Putamen (tissue), 1 donor: ENCODE measurements at regions not wholly inside any gene's neighbourhood (a gene's known extent, or its start where the extent isn't known, plus 50 kb on each side); places are given as distances from the start of the nearest gene placed in this dataset.
A peak's percentile ranks its signal among the peaks of the same experiment; 100 is the strongest.

Source experiments
- DNase-seq: peaks from one replicate; pipeline ENCODE4 v3.0.0-alpha.2; 2016; ENCODE audit warnings: low spot score

DNA sequence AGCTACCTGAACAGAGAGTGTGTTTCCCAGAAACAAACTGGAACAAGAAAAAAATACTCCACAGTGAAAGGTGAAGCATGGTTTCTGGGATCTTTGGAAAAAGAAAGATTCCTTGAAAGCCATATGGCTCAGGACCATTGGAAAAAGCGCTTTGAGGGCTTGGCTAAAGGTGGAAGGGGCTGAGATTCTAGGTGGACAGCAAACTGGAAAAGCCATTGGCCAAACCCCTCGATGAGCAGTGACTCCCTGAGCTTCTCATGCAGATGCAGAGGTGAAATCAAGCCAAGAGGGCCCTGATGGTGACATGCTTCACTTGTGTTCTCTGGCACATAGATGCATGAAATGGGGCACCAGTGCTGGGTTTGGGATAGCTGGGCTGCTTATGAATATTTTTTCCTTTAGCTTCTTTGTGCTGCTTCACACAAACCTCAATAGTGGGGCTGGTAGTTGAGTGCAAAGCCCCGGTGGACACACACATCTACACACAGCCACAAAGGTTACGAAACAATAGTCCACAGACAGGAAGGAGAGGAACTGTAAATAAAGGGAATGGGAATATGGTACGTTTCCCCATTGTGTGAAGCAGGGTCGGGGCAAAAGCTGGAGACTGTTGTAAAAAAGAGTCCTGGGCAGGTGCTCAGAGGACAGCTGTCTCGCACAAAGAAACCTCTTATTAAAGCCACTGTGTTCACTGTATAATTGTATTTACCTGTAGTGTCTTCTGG is 117.8 kb downstream of the FOXA2 start:
- DNase-seq = no peak

GRCh38 chr20:22465622-22466446 is 118.5 kb downstream of the FOXA2 start:
- no peak for DNase-seq

DNA sequence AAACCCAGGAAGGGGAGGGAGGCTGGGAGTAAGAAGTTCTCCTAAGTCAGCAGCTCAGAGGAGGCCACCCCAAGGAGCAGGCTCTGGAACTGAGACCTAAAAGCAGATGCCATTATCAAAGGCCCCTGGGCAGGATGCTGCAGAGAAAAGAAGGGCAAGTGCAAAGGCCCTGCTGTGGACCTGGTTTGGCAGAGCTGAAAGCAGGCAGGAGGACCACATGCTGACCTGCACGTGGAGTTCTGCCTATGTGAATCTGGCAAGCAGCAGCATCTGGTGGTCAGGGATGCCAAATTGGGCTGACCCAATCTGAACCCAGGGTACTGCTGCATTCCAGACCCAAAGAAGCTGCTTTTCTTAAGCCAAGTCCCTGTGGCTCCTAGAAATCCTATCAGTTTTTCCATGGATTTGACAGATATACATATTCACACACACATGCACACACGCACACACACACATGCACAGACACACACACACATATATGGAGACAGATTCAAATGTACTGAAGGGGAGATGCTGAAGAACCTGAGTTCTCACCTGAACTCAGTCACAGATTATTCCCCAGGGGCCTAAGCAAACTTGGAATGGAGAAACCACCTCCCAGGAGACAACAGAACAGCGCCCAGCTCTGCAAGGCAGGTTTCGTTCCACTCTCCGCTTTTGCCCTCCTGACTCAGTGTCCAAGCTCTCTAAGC is 119.9 kb downstream of the FOXA2 start:
- no peak for DNase-seq

DNA sequence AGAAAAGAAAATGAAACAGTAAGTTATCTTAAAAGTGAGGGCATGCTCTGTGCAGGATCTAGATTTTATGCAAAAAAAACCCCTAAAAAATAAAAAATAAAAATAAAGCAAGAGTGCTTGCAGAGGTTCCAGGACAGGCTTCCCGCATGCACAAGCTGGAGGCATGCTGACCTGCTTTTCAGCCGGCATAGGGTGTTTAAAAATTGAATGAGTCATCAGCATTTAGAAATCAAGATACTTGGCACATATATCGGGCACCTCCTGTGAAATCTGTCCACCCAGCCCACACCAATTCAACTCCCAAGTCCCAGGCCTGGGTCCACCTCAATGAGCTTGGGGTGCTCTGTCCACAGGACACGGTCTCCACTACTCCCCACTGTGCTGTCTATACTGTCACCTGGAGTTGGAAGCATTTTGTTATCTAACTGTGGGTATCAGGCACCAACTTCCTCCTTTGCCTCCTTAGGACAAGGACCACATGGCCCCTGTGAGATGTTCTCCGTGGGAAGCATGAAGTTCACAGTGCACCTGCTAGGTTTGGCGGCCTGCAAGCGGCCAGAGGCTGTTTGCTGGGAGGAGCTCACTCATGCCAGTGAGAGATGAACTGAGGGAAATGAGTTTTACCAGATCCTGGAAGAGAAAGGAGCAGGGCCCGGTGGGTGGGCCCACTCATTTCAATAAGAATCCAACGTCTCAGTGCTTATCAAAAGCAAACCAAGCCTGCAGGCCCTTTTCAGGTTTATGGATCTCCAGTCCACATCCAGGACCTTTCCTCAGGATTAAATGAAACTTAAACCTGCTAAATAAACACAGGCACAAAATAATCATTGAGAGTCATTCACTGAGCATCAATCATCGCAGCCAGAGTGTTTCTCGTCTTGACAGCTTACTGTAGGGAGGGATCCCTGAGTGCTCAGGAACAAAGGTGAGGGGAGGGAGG is 121.1 kb downstream of the FOXA2 start:
- no peak for DNase-seq

DNA sequence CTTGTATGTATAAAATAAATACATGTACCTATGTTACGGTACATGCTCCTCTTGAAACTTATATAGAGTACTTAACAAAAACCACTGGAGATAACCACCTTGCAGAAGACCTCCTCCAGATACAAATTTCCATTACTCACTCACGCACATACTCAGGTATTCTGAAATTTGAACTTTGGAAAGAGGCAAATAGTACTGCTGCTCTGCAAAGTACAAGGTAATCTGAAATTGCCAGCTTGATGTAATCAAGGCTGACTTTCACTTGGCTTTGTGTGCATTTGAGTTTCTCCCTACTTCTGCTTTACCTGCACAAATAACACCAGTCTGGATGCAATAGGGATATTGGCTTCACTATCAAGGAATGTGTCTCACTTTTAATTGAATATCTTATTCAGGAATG is 123.6 kb downstream of the FOXA2 start:
- DNase-seq = no peak

GRCh38 chr20:22460231-22460630 is 124.1 kb downstream of the FOXA2 start:
- DNase-seq = no peak

- DNase-seq = no peak
Measured at GRCh38 chr20:22459754-22460153, 124.6 kb downstream of the FOXA2 start.

DNA sequence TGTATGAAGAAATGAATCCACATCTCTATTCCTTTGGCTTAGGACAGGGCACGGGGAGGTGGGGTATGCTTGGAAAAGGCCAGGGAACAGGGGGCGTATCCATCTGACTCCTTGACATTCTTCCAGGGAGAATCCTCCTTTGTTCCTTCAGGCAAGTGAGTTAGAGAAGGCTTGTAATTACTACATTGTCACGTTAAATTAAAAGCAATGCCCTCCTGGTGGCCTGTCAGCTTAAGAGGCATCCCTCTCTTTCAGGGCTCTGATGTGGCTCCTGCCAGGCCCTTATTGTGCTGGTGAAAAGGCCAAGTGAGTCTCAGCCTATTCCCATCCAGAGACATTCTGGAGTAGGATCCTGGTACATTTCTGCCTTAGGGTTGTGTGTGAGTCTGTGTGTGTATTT is 128.3 kb downstream of the FOXA2 start:
- no peak for DNase-seq

- no peak for DNase-seq
Measured at GRCh38 chr20:22455259-22455658, 129.1 kb downstream of the FOXA2 start.

DNA sequence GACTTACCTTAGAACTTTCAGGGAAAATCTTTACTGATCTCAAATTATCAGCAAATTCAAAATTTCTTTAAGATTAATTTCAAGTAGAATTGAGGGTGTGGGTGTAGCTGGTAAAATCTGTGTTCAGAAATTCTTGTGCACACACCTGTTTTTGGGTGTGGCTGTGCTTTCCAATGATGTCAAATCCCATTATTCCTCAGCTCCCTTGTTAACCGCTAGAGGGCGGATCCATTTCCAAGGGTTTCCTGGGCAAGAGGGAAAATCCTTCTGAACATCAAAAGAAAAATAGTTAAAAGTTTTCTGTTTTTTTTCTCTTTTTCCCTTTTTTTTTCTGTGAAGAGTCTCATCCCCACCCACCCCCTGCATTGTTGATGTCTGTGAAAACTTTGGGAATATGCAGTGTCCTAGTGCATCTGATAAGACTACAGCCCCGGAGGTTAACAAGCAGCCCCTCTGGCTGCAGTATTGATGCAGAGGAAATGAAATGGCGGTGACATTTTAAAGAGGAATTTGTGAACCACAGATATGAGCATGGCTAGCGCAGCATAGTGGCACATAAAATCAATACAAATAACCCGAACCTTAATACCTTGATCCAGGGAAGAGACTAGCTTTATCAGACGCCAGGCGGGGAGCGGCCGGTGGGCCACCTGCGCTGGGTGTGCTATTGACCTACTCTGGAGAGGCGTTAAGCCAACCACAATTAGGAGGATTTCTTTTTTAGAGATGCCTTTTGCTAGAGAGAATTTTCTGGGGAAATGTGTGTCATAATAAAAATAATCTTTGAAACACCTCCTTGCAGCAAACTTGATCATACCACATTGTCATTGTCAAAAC is 130.9 kb downstream of the FOXA2 start:
- DNase-seq = no peak

- DNase-seq = no peak
Measured at GRCh38 chr20:22452442-22453011, 131.8 kb downstream of the FOXA2 start.

DNA sequence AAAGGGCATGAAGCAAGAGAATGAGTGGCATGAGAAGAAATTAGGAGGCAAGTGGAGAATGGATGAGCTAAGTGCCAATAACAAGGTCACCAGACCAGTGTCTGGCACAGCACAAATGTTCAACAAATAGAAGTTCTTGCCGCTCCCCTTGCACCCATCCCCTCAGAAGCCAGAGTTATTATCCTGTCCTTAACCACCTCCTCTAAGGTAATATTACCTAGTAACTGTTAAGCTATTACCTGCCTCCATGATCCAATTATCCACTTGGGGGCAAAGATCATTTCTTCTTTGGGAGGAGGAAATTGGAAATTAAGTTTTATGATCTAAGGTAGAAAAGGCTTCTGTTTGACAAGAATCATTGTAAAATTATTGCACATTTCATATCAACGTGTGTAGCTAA is 133.8 kb downstream of the FOXA2 start:
- DNase-seq = no peak

DNA sequence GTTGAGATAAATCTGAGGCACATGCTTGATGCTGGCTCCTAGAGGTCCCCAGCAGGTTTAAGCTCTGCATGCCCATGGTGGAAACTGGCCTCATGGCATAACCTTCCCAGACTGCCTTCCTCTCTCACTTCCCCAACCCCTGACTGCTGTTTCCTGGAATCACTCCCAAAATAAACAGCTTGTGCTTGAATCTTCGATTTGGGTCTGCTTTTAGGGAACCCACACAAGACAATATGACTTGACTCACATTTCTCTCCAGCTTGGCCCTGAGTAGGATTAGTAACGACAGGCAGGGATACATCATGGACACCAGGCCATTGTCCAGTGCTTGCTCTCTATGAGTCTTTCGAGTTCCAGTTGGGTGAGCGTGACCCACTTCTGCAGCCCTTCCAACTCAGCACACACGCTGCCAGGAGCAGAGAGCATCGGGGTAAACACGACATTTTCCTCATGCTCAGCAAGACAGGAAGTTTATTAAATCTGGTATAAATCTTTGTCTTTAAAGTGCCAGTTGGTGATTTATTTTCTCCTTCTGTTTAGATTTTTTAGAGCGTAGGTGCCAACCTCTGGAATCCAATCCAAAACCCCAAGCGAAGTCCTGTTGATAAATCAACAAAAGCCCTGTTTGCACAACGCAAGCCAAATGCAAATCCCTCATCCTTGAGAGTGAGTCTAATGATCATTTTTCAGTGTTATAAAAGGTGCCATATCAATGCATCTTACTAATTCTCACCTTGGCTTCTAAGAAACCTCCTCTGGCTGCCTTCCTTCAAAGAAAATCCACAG is 135.0 kb downstream of the FOXA2 start:
- DNase-seq = peak; percentile 21

GRCh38 chr20:22447447-22447778 is 137.0 kb downstream of the FOXA2 start:
- no peak for DNase-seq

GRCh38 chr20:22446613-22447446 is 137.5 kb downstream of the FOXA2 start:
- no peak for DNase-seq

GRCh38 chr20:22442318-22442717 is 142.1 kb downstream of the FOXA2 start:
- no peak for DNase-seq

- no peak for DNase-seq
Measured at GRCh38 chr20:22438926-22439325, 145.4 kb downstream of the FOXA2 start.

DNA sequence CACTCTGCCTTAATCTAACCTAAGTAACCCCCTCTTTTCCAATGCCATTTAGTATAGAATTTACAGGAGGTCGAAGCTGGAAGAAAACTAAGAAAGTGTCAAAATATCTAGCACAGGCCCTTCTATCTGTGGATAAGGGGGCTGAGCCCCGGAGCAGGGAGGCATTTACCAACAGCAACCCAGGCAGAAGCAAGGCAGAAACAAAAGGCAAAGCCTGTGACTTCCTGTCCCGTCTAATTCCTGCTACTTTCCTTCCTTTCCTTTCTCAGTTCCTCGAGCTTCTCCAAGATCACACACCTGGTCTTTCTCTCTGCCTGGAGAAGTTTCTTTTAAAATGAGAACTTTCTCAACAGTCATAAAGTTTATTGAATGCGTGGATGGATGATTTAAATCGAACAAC is 146.0 kb downstream of the FOXA2 start:
- DNase-seq = no peak

GRCh38 chr20:22437354-22437753 is 147.0 kb downstream of the FOXA2 start:
- DNase-seq = no peak
